ENCODE measurements at regions not wholly inside any gene's neighbourhood (a gene's known extent, or its start where the extent isn't known, plus 50 kb on each side); places are given as distances from the start of the nearest gene placed in this dataset.

- Histone ChIP-seq H3K27me3 (no peaks in the 10 kb centered on the region), H3K9me3 (no peaks in the 10 kb centered on the region), H3K4me3 (no peak overlapping the region), H3K27ac (no peak overlapping the region), H3K4me1 (no peaks in the 10 kb centered on the region), H3K36me3 (ENCODE audit: low read depth, missing control alignments) (no peaks in the 10 kb centered on the region)
- no peak for DNase-seq
- intact Hi-C loops (cut with DNase I; ENCODE audit: low total_unique reads), result no loop called here
- TF ChIP-seq CTCF (IDR thresholded peaks at IDR 0.05) (no peak), POLR2A (IDR thresholded peaks at IDR 0.05) (no peak)
- 85 to 92% methylated on average over 3 of the region's 3 CpGs for WGBS, 2 donors
Measured at GRCh38 chrX:28312965-28313364, 274.3 kb upstream of the IL1RAPL1 start.

- no peak for TF ChIP-seq POLR2A (IDR thresholded peaks at IDR 0.05)
- no peak for TF ChIP-seq CTCF (IDR thresholded peaks at IDR 0.05)
- no peak for DNase-seq
- Histone ChIP-seq H3K4me3 (no peak overlapping the region), H3K27ac (no peak overlapping the region), H3K36me3 (ENCODE audit: low read depth, missing control alignments) (no peaks in the 10 kb centered on the region), H3K4me1 (no peaks in the 10 kb centered on the region), H3K9me3 (no peaks in the 10 kb centered on the region), H3K27me3 (no peaks in the 10 kb centered on the region)
- intact Hi-C loops (cut with DNase I; ENCODE audit: low total_unique reads), result no loop called here
- WGBS, 2 donors, result 90 to 97% methylated on average over 3 of the region's 3 CpGs
Measured at GRCh38 chrX:28312259-28312658, 275.0 kb upstream of the IL1RAPL1 start.

GRCh38 chrX:28311466-28311865, 275.8 kb upstream of the IL1RAPL1 start:
- no peaks in the 10 kb centered on the region for H3K9me3 ChIP-seq
- H3K4me1 ChIP-seq, result no peaks in the 10 kb centered on the region
- TF ChIP-seq POLR2A (IDR thresholded peaks at IDR 0.05) (no peak), CTCF (IDR thresholded peaks at IDR 0.05) (no peak)
- H3K36me3 ChIP-seq (ENCODE audit: low read depth, missing control alignments), result no peaks in the 10 kb centered on the region
- DNase-seq, result no peak
- no peak overlapping the region for H3K27ac ChIP-seq
- H3K4me3 ChIP-seq, result no peak overlapping the region
- 60 to 61% methylated on average over 2 to 3 of the region's 3 CpGs for WGBS, 2 donors
- no peaks in the 10 kb centered on the region for H3K27me3 ChIP-seq
- intact Hi-C loops (cut with DNase I; ENCODE audit: low total_unique reads), result no loop called here

- Histone ChIP-seq H3K27me3 (no peaks in the 10 kb centered on the region), H3K4me1 (no peaks in the 10 kb centered on the region), H3K4me3 (no peak overlapping the region), H3K27ac (no peak overlapping the region), H3K36me3 (ENCODE audit: low read depth, missing control alignments) (no peaks in the 10 kb centered on the region), H3K9me3 (no peaks in the 10 kb centered on the region)
- no peak for DNase-seq
- 61 to 62% methylated on average over 2 of the region's 2 CpGs for WGBS, 2 donors
- intact Hi-C loops (cut with DNase I; ENCODE audit: low total_unique reads), result no loop called here
- TF ChIP-seq POLR2A (IDR thresholded peaks at IDR 0.05) (no peak), CTCF (IDR thresholded peaks at IDR 0.05) (no peak)
Measured at GRCh38 chrX:28303486-28303885, 283.8 kb upstream of the IL1RAPL1 start.

- Histone ChIP-seq H3K9me3 (no peaks in the 10 kb centered on the region), H3K36me3 (ENCODE audit: low read depth, missing control alignments) (no peaks in the 10 kb centered on the region), H3K4me1 (no peaks in the 10 kb centered on the region), H3K27ac (no peak overlapping the region), H3K27me3 (no peaks in the 10 kb centered on the region), H3K4me3 (no peak overlapping the region)
- no peak for DNase-seq
- 79 to 89% methylated on average over 1 of the region's 1 CpG for WGBS, 2 donors
- TF ChIP-seq POLR2A (IDR thresholded peaks at IDR 0.05) (no peak), CTCF (IDR thresholded peaks at IDR 0.05) (no peak)
- intact Hi-C loops (cut with DNase I; ENCODE audit: low total_unique reads), result no loop called here
Measured at GRCh38 chrX:28278726-28279125, 297.5 kb upstream of the DCAF8L1 start.

Measured in testis (tissue), 2 donors.